Neural progenitor cell (in vitro differentiated cells): ENCODE measurements at regions not wholly inside any gene's neighbourhood (a gene's known extent, or its start where the extent isn't known, plus 50 kb on each side); places are given as distances from the start of the nearest gene placed in this dataset.

ENCODE experiments used
- EZH2 ChIP-seq: fragments of 200-600 bp; sonication (generic); IDR thresholded peaks from 2 replicates; pipeline ENCODE4 v1.6.1; 2017; ENCODE audit warnings: antibody characterized with exemption, mild to moderate bottlenecking, moderate library complexity
- TF ChIP-seq, protein P1 (sequence below): fragments of 200-600 bp; sonication (generic); IDR thresholded peaks from 2 replicates; pipeline ENCODE4 v1.5.1; 2017; ENCODE audit warnings: antibody characterized with exemption, mild to moderate bottlenecking

- TF ChIP-seq, protein P1, sequence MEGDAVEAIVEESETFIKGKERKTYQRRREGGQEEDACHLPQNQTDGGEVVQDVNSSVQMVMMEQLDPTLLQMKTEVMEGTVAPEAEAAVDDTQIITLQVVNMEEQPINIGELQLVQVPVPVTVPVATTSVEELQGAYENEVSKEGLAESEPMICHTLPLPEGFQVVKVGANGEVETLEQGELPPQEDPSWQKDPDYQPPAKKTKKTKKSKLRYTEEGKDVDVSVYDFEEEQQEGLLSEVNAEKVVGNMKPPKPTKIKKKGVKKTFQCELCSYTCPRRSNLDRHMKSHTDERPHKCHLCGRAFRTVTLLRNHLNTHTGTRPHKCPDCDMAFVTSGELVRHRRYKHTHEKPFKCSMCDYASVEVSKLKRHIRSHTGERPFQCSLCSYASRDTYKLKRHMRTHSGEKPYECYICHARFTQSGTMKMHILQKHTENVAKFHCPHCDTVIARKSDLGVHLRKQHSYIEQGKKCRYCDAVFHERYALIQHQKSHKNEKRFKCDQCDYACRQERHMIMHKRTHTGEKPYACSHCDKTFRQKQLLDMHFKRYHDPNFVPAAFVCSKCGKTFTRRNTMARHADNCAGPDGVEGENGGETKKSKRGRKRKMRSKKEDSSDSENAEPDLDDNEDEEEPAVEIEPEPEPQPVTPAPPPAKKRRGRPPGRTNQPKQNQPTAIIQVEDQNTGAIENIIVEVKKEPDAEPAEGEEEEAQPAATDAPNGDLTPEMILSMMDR = no peak
- TF ChIP-seq EZH2 = no peak
These were observed 166.7 kb upstream of the PWP1 start for GRCh38 chr12:107518868-107519267.
